ENCODE measurements at regions not wholly inside any gene's neighbourhood (a gene's known extent, or its start where the extent isn't known, plus 50 kb on each side); places are given as distances from the start of the nearest gene placed in this dataset.

GRCh38 chr18:44520981-44521667 lies 159.6 kb upstream of the SETBP1 start:
- WGBS (ENCODE audit: insufficient coverage), result 100% methylated on average over 2 of the region's 3 CpGs
- H3K4me3 ChIP-seq (ENCODE audit: control insufficient read depth in 1 of 7, extremely low read depth in 1 of 7, insufficient read depth in 4 of 7, low read depth in 2 of 7, low read length in 6 of 7), result no peak overlapping the region
- peaks cover 2 to 37% (median 14%) of the 10 kb centered on the region in 4 experiments for H3K4me1 ChIP-seq (ENCODE audit: control extremely low read depth in 1 of 4, control insufficient read depth in 4 of 4, insufficient read depth in 4 of 4, low read length in 3 of 4)
- POLR2A ChIA-PET, result no interaction called here
- CTCF ChIA-PET, result interaction anchor here (1.9 kb wide), 1 partner anchor 13 kb away, joined by 4 read pairs; no protein-coding TSS in a partner anchor
- no peak for DNase-seq
- H3K27me3 ChIP-seq (replicated peaks in 2 of 5; ENCODE audit: control insufficient read depth in 4 of 5, insufficient read depth in 5 of 5, low read length in 4 of 5), result no peaks in the 10 kb centered on the region
- H3K36me3 ChIP-seq (ENCODE audit: control insufficient read depth in 4 of 4, insufficient read depth in 4 of 4, low read length in 3 of 4), result no peaks in the 10 kb centered on the region
- H3K27ac ChIP-seq (ENCODE audit: insufficient read depth in 1 of 2, low read depth in 1 of 2, low read length in 2 of 2, poor library complexity in 1 of 2, severe bottlenecking in 2 of 2), result no peak overlapping the region
- peaks cover 0 to 2% (median 0%) of the 10 kb centered on the region in 5 experiments for H3K9me3 ChIP-seq (ENCODE audit: control extremely low read depth in 1 of 5, control insufficient read depth in 4 of 5, insufficient read depth in 2 of 5, low read depth in 1 of 5, low read length in 4 of 5)

- no peak overlapping the region for H3K27ac ChIP-seq (ENCODE audit: insufficient read depth in 1 of 2, low read depth in 1 of 2, low read length in 2 of 2, poor library complexity in 1 of 2, severe bottlenecking in 2 of 2)
- no peaks in the 10 kb centered on the region for H3K27me3 ChIP-seq (replicated peaks in 2 of 5; ENCODE audit: control insufficient read depth in 4 of 5, insufficient read depth in 5 of 5, low read length in 4 of 5)
- H3K4me1 ChIP-seq (ENCODE audit: control extremely low read depth in 1 of 4, control insufficient read depth in 4 of 4, insufficient read depth in 4 of 4, low read length in 3 of 4), result peaks cover 2 to 32% (median 14%) of the 10 kb centered on the region in 4 experiments
- ChIA-PET CTCF (no interaction called here), POLR2A (no interaction called here)
- DNase-seq, result no peak
- no peaks in the 10 kb centered on the region for H3K36me3 ChIP-seq (ENCODE audit: control insufficient read depth in 4 of 4, insufficient read depth in 4 of 4, low read length in 3 of 4)
- no peak overlapping the region for H3K4me3 ChIP-seq (ENCODE audit: control insufficient read depth in 1 of 7, extremely low read depth in 1 of 7, insufficient read depth in 4 of 7, low read depth in 2 of 7, low read length in 6 of 7)
- H3K9me3 ChIP-seq (ENCODE audit: control extremely low read depth in 1 of 5, control insufficient read depth in 4 of 5, insufficient read depth in 2 of 5, low read depth in 1 of 5, low read length in 4 of 5), result peaks cover 0 to 2% (median 0%) of the 10 kb centered on the region in 5 experiments
Observed at GRCh38 chr18:44521668-44522022, 159.0 kb upstream of the SETBP1 start.

GRCh38 chr18:44526705-44527415 lies 153.8 kb upstream of the SETBP1 start:
- peaks cover 0 to 2% (median 0%) of the 10 kb centered on the region in 5 experiments for H3K9me3 ChIP-seq (ENCODE audit: control extremely low read depth in 1 of 5, control insufficient read depth in 4 of 5, insufficient read depth in 2 of 5, low read depth in 1 of 5, low read length in 4 of 5)
- POLR2A ChIA-PET, result no interaction called here
- DNase-seq, result peak in 2 of 3 donors; percentile 23 to 41
- H3K27ac ChIP-seq (ENCODE audit: insufficient read depth in 1 of 2, low read depth in 1 of 2, low read length in 2 of 2, poor library complexity in 1 of 2, severe bottlenecking in 2 of 2), result no peak overlapping the region
- H3K4me1 ChIP-seq (ENCODE audit: control extremely low read depth in 1 of 4, control insufficient read depth in 4 of 4, insufficient read depth in 4 of 4, low read length in 3 of 4), result peaks cover 0 to 3% (median 0%) of the 10 kb centered on the region in 4 experiments
- CTCF ChIA-PET, result no interaction called here
- no peaks in the 10 kb centered on the region for H3K27me3 ChIP-seq (replicated peaks in 2 of 5; ENCODE audit: control insufficient read depth in 4 of 5, insufficient read depth in 5 of 5, low read length in 4 of 5)
- no peaks in the 10 kb centered on the region for H3K36me3 ChIP-seq (ENCODE audit: control insufficient read depth in 4 of 4, insufficient read depth in 4 of 4, low read length in 3 of 4)
- no peak overlapping the region for H3K4me3 ChIP-seq (ENCODE audit: control insufficient read depth in 1 of 7, extremely low read depth in 1 of 7, insufficient read depth in 4 of 7, low read depth in 2 of 7, low read length in 6 of 7)

GRCh38 chr18:44533071-44533470 lies 147.6 kb upstream of the SETBP1 start:
- no peaks in the 10 kb centered on the region for H3K9me3 ChIP-seq (ENCODE audit: control extremely low read depth in 1 of 5, control insufficient read depth in 4 of 5, insufficient read depth in 2 of 5, low read depth in 1 of 5, low read length in 4 of 5)
- no peaks in the 10 kb centered on the region for H3K27me3 ChIP-seq (replicated peaks in 2 of 5; ENCODE audit: control insufficient read depth in 4 of 5, insufficient read depth in 5 of 5, low read length in 4 of 5)
- H3K4me1 ChIP-seq (ENCODE audit: control extremely low read depth in 1 of 4, control insufficient read depth in 4 of 4, insufficient read depth in 4 of 4, low read length in 3 of 4), result peaks cover 0 to 4% (median 0%) of the 10 kb centered on the region in 4 experiments
- H3K4me3 ChIP-seq (ENCODE audit: control insufficient read depth in 1 of 7, extremely low read depth in 1 of 7, insufficient read depth in 4 of 7, low read depth in 2 of 7, low read length in 6 of 7), result no peak overlapping the region
- ChIA-PET CTCF (interaction anchor here (1.4 to 1.5 kb wide), 2 partner anchors 10 to 18 kb away, joined by 3 to 4 read pairs; no protein-coding TSS in a partner anchor), POLR2A (no interaction called here)
- no peak overlapping the region for H3K27ac ChIP-seq (ENCODE audit: insufficient read depth in 1 of 2, low read depth in 1 of 2, low read length in 2 of 2, poor library complexity in 1 of 2, severe bottlenecking in 2 of 2)
- no peaks in the 10 kb centered on the region for H3K36me3 ChIP-seq (ENCODE audit: control insufficient read depth in 4 of 4, insufficient read depth in 4 of 4, low read length in 3 of 4)
- no peak for DNase-seq
- no CpG with 5 or more reads among the region's 2 CpGs for WGBS (ENCODE audit: insufficient coverage)

GRCh38 chr18:44536046-44536445 lies 144.6 kb upstream of the SETBP1 start:
- Histone ChIP-seq H3K4me3 (ENCODE audit: control insufficient read depth in 1 of 7, extremely low read depth in 1 of 7, insufficient read depth in 4 of 7, low read depth in 2 of 7, low read length in 6 of 7) (no peak overlapping the region), H3K4me1 (ENCODE audit: control extremely low read depth in 1 of 4, control insufficient read depth in 4 of 4, insufficient read depth in 4 of 4, low read length in 3 of 4) (peaks cover 0 to 4% (median 0%) of the 10 kb centered on the region in 4 experiments), H3K36me3 (ENCODE audit: control insufficient read depth in 4 of 4, insufficient read depth in 4 of 4, low read length in 3 of 4) (no peaks in the 10 kb centered on the region), H3K27ac (ENCODE audit: insufficient read depth in 1 of 2, low read depth in 1 of 2, low read length in 2 of 2, poor library complexity in 1 of 2, severe bottlenecking in 2 of 2) (no peak overlapping the region), H3K27me3 (replicated peaks in 2 of 5; ENCODE audit: control insufficient read depth in 4 of 5, insufficient read depth in 5 of 5, low read length in 4 of 5) (no peaks in the 10 kb centered on the region), H3K9me3 (ENCODE audit: control extremely low read depth in 1 of 5, control insufficient read depth in 4 of 5, insufficient read depth in 2 of 5, low read depth in 1 of 5, low read length in 4 of 5) (no peaks in the 10 kb centered on the region)
- ChIA-PET POLR2A (no interaction called here), CTCF (no interaction called here)
- no peak for DNase-seq
- WGBS (ENCODE audit: insufficient coverage), result no CpG with 5 or more reads among the region's 1 CpG

- H3K27ac ChIP-seq (ENCODE audit: insufficient read depth in 1 of 2, low read depth in 1 of 2, low read length in 2 of 2, poor library complexity in 1 of 2, severe bottlenecking in 2 of 2), result no peak overlapping the region
- H3K9me3 ChIP-seq (ENCODE audit: control extremely low read depth in 1 of 5, control insufficient read depth in 4 of 5, insufficient read depth in 2 of 5, low read depth in 1 of 5, low read length in 4 of 5), result no peaks in the 10 kb centered on the region
- 80% methylated on average over 1 of the region's 1 CpG for WGBS (ENCODE audit: insufficient coverage)
- H3K27me3 ChIP-seq (replicated peaks in 2 of 5; ENCODE audit: control insufficient read depth in 4 of 5, insufficient read depth in 5 of 5, low read length in 4 of 5), result no peaks in the 10 kb centered on the region
- H3K4me1 ChIP-seq (ENCODE audit: control extremely low read depth in 1 of 4, control insufficient read depth in 4 of 4, insufficient read depth in 4 of 4, low read length in 3 of 4), result peaks cover 0 to 4% (median 0%) of the 10 kb centered on the region in 4 experiments
- CTCF ChIA-PET, result no interaction called here
- no peak overlapping the region for H3K4me3 ChIP-seq (ENCODE audit: control insufficient read depth in 1 of 7, extremely low read depth in 1 of 7, insufficient read depth in 4 of 7, low read depth in 2 of 7, low read length in 6 of 7)
- no peak for DNase-seq
- H3K36me3 ChIP-seq (ENCODE audit: control insufficient read depth in 4 of 4, insufficient read depth in 4 of 4, low read length in 3 of 4), result no peaks in the 10 kb centered on the region
- POLR2A ChIA-PET, result no interaction called here
Observed at GRCh38 chr18:44536619-44537018, 144.1 kb upstream of the SETBP1 start.

- 100% methylated on average over 2 of the region's 2 CpGs for WGBS (ENCODE audit: insufficient coverage)
- no peak overlapping the region for H3K27ac ChIP-seq (ENCODE audit: insufficient read depth in 1 of 2, low read depth in 1 of 2, low read length in 2 of 2, poor library complexity in 1 of 2, severe bottlenecking in 2 of 2)
- CTCF ChIA-PET, result no interaction called here
- H3K4me3 ChIP-seq (ENCODE audit: control insufficient read depth in 1 of 7, extremely low read depth in 1 of 7, insufficient read depth in 4 of 7, low read depth in 2 of 7, low read length in 6 of 7), result no peak overlapping the region
- H3K9me3 ChIP-seq (ENCODE audit: control extremely low read depth in 1 of 5, control insufficient read depth in 4 of 5, insufficient read depth in 2 of 5, low read depth in 1 of 5, low read length in 4 of 5), result no peaks in the 10 kb centered on the region
- H3K27me3 ChIP-seq (replicated peaks in 2 of 5; ENCODE audit: control insufficient read depth in 4 of 5, insufficient read depth in 5 of 5, low read length in 4 of 5), result no peaks in the 10 kb centered on the region
- DNase-seq, result no peak
- H3K4me1 ChIP-seq (ENCODE audit: control extremely low read depth in 1 of 4, control insufficient read depth in 4 of 4, insufficient read depth in 4 of 4, low read length in 3 of 4), result peaks cover 0 to 4% (median 0%) of the 10 kb centered on the region in 4 experiments
- POLR2A ChIA-PET, result no interaction called here
- H3K36me3 ChIP-seq (ENCODE audit: control insufficient read depth in 4 of 4, insufficient read depth in 4 of 4, low read length in 3 of 4), result no peaks in the 10 kb centered on the region
Observed at GRCh38 chr18:44537526-44537925, 143.2 kb upstream of the SETBP1 start.
